Bronchial epithelial cell (primary cell): ENCODE measurements at regions not wholly inside any gene's neighbourhood (a gene's known extent, or its start where the extent isn't known, plus 50 kb on each side); places are given as distances from the start of the nearest gene placed in this dataset.
"Not testable (repeated sequence)": the region's sequence is repeated elsewhere in the genome, so short reads cannot be mapped to it uniquely, and the experiment has no call there.

Experiments used
- DNase-seq: peaks from one replicate; pipeline ENCODE4 v3.0.0-alpha.2; 2010; ENCODE audit warnings: low read depth
- FAIRE-seq: peaks from 2 replicates; lab custom pipeline; 2011; peaks lifted over from hg19 to GRCh38; lab: Jason Lieb, UNC
- H3K27me3 ChIP-seq: 2 replicates; pipeline ENCODE4 v1.5.1; 2011; ENCODE audit warnings: low read length; ENCODE audit not compliant: control insufficient read depth, insufficient read depth
- H3K36me3 ChIP-seq: 2 replicates; pipeline ENCODE4 v1.5.1; 2011; ENCODE audit warnings: low read length; ENCODE audit not compliant: control insufficient read depth, insufficient read depth
- H3K4me3 ChIP-seq: 2 replicates; pipeline ENCODE4 v1.5.1; 2011; ENCODE audit warnings: mild to moderate bottlenecking, low read depth, low read length, control low read depth
- TF ChIP-seq, protein P1 (sequence below): IDR thresholded peaks from 2 replicates; pipeline ENCODE4 v1.5.1; 2011; ENCODE audit warnings: mild to moderate bottlenecking, moderate library complexity, low read length, control low read depth, inconsistent platforms; ENCODE audit not compliant: insufficient read depth, severe bottlenecking

DNA sequence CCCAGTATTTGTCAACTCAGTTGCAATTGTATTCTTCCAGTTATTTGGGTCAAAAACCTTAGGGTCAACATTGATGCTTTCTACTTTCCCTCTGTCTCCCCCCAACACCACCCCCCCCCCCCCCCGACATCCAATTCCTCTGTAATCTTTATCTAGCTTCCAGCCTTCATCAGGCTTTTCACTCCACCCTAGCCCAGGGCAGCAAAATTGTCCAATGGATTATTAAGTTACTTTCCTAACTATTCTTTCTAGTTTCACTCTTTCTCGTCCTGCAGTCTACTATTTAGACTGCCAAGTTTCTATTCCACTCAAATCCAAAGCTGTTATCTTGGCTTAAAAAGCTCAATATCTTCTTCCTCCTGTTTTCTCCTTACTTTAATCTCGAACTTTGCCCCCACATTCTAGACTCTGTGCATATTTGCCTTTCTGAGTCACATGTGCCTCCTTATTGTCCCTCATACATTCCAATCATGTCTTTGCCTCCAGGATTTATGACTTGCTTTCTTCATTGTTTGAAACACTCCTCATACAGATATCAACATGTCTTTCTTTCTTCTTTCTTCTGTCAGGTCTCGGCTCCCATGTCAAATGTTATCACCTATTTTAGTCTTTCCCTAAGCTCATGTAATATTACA lies 196.6 kb upstream of the TMEM196 start:
- no peaks in the 10 kb centered on the region for H3K27me3 ChIP-seq
- H3K4me3 ChIP-seq, result no peak overlapping the region
- FAIRE-seq, result no peak
- TF ChIP-seq, protein P1, sequence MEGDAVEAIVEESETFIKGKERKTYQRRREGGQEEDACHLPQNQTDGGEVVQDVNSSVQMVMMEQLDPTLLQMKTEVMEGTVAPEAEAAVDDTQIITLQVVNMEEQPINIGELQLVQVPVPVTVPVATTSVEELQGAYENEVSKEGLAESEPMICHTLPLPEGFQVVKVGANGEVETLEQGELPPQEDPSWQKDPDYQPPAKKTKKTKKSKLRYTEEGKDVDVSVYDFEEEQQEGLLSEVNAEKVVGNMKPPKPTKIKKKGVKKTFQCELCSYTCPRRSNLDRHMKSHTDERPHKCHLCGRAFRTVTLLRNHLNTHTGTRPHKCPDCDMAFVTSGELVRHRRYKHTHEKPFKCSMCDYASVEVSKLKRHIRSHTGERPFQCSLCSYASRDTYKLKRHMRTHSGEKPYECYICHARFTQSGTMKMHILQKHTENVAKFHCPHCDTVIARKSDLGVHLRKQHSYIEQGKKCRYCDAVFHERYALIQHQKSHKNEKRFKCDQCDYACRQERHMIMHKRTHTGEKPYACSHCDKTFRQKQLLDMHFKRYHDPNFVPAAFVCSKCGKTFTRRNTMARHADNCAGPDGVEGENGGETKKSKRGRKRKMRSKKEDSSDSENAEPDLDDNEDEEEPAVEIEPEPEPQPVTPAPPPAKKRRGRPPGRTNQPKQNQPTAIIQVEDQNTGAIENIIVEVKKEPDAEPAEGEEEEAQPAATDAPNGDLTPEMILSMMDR, result no peak
- peak; percentile 65 for DNase-seq
- no peaks in the 10 kb centered on the region for H3K36me3 ChIP-seq

- TF ChIP-seq, protein P1, result no peak
- no peaks in the 10 kb centered on the region for H3K27me3 ChIP-seq
- peak; percentile 25 for DNase-seq
- FAIRE-seq, result no peak
- no peak overlapping the region for H3K4me3 ChIP-seq
- no peaks in the 10 kb centered on the region for H3K36me3 ChIP-seq
Observed at GRCh38 chr7:19964246-19964645, 190.8 kb upstream of the TMEM196 start.

DNA sequence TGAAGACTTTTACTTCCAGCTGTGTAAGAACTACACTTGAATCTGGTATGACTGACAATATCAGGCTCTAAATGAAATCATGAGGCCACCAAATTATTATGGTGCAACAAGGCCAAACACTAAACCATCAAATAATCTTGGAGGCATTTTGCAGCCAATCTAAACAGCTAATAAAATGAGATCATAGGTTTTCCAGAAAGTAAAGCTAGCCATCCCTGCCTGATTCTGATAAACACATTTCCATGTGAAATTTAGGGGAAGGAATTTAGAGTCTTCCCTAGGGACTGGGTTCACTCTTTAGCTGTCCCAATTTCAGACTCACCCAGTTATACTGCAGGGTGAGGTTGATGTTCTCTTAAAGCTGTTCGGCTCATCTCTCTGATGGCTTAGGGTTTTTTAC lies 190.3 kb upstream of the TMEM196 start:
- H3K27me3 ChIP-seq, result no peaks in the 10 kb centered on the region
- TF ChIP-seq, protein P1, result no peak
- FAIRE-seq (no peak), DNase-seq (no peak)
- no peaks in the 10 kb centered on the region for H3K36me3 ChIP-seq
- H3K4me3 ChIP-seq, result no peak overlapping the region

DNA sequence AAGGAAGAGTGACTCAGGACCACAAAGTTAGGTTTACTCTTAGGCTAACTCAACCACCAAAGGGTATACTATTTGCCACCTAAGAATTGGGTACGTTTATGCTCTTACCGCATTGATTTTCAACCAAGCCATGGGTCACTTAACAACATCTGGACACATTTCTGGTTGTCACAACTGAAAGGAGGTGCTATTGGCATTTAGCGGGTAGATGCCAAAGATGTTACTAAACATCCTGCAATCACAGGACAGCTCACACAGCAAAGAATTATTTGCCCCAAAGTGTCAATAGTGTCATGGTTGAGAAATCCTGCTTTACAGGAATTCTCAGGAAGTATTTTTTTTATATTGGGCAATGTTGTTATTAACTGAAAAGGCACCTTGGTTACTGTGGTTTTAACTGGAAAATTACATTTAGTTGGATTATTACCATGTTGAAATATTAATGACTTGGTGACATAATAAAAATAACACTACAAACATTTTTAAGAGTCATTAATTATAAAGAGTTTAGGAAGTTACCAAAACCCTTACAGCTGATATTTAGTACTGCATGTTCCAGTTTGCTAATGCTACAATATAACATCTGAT lies 185.0 kb upstream of the TMEM196 start:
- TF ChIP-seq, protein P1, result no peak
- no peak overlapping the region for H3K4me3 ChIP-seq
- peak; percentile 91 for FAIRE-seq
- no peaks in the 10 kb centered on the region for H3K36me3 ChIP-seq
- no peaks in the 10 kb centered on the region for H3K27me3 ChIP-seq
- DNase-seq, result peak; percentile 99

DNA sequence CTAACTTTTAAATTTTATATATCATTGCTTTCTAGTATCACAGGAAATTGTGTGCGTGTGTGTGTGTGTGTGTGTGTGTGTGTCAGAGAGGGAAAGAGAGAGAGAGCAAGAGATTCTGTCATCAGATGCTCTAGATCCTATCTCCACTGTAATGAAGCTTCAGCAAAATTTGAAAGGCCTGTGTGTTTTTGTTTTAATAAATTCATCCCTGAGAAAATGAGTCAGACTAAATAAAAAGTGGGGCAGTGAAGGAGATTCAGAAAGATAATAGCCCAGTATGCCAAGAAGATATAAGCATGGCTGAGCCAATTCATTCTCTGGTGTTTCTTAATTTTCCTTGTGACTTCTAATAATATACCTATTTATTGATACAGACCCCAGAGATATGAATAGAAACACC lies 184.2 kb upstream of the TMEM196 start:
- no peak for FAIRE-seq
- Histone ChIP-seq H3K27me3 (no peaks in the 10 kb centered on the region), H3K36me3 (no peaks in the 10 kb centered on the region), H3K4me3 (no peak overlapping the region)
- DNase-seq, result peak; percentile 39
- TF ChIP-seq, protein P1, result no peak

DNA sequence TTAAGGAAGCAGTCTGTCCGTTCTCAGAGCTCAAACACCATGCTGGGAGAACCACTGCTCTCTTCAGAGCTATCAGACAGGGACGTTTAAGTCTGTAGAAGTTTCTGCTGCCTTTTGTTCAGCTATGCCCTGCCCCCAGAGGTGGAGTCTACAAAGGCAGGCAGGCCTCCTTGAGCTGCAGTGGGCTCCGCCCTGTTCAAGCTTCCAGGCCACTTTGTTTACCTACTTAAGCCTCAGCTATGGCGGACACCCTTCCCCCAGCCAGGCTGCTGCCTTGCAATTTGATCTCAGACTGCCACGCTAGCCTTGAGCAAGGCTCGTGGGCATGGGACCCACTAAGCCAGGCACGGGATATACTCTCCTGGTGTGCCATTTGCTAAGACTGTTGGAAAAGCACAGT lies 180.7 kb upstream of the TMEM196 start:
- not testable (repeated sequence) for FAIRE-seq, H3K27me3 ChIP-seq, H3K4me3 ChIP-seq, H3K36me3 ChIP-seq, DNase-seq

GRCh38 chr7:19953411-19953810 lies 180.0 kb upstream of the TMEM196 start:
- not testable (repeated sequence) for FAIRE-seq, H3K4me3 ChIP-seq, DNase-seq, H3K27me3 ChIP-seq, H3K36me3 ChIP-seq
